Nephron (organoid): ENCODE measurements at regions not wholly inside any gene's neighbourhood (a gene's known extent, or its start where the extent isn't known, plus 50 kb on each side); places are given as distances from the start of the nearest gene placed in this dataset.

Source experiments
- H3K27ac Mint-ChIP-seq, 3 experiments: 2 replicates each; pipeline ENCODE4 v1.8.0; 2020; ENCODE audit warnings: mixed read lengths in 3 of 3, mild to moderate bottlenecking in 2 of 3, moderate library complexity in 1 of 3
- H3K27me3 Mint-ChIP-seq: 2 replicates; pipeline ENCODE4 v1.8.0; 2021; ENCODE audit warnings: low read depth, mild to moderate bottlenecking, moderate library complexity, mixed read lengths
- H3K36me3 Mint-ChIP-seq: 2 replicates; pipeline ENCODE4 v1.8.0; 2020; ENCODE audit warnings: low read depth, mixed read lengths
- H3K4me1 Mint-ChIP-seq: 2 replicates; pipeline ENCODE4 v1.8.0; 2020; ENCODE audit warnings: mixed read lengths
- H3K4me3 Mint-ChIP-seq, 3 experiments: 2 replicates each; pipeline ENCODE4 v1.8.0; 2020; ENCODE audit warnings: mild to moderate bottlenecking in 3 of 3, mixed read lengths in 3 of 3, moderate library complexity in 2 of 3
- H3K9me3 Mint-ChIP-seq: 2 replicates; pipeline ENCODE4 v1.8.0; 2020; ENCODE audit warnings: mixed read lengths
- TF ChIP-seq, protein P1 (sequence below), 3 experiments: fragments of 200-600 bp; sonication (generic); IDR thresholded peaks; one replicate each; pipeline ENCODE4 v1.5.0; 2021; ENCODE audit warnings: antibody characterized with exemption in 3 of 3; ENCODE audit not compliant: unreplicated experiment in 3 of 3

DNA sequence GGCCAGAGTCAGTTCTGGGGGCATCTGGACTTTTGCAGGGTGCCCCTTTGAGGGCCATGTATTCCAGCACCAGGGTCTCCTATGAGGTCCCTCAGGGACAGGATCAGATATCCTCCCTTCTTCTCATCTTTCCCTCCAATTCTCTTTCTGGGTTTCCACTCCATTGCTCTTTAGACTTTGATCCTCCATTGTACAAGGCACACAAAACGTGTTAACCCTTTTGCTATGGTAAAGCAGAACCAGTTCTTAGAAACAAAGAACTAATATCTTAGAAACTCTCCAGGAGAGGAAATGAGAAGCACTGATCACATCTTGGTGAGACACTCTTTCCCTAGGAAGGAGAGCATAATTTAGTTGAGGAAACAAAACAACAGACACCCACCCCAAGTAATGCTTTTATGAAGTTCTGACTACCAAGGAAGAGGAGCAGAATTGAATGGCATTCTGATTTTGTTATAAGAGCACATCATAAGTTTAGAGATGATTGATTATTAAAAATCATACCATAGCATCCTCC, 200.7 kb upstream of the NPY2R start:
- Mint-ChIP-seq H3K27me3 (no peaks in the 10 kb centered on the region), H3K4me1 (peaks cover 9% of the 10 kb centered on the region), H3K27ac (peak overlapping the region in 1 of 3 experiments; percentile 40), H3K36me3 (no peaks in the 10 kb centered on the region), H3K4me3 (no peak overlapping the region), H3K9me3 (no peaks in the 10 kb centered on the region)
- TF ChIP-seq, protein P1, sequence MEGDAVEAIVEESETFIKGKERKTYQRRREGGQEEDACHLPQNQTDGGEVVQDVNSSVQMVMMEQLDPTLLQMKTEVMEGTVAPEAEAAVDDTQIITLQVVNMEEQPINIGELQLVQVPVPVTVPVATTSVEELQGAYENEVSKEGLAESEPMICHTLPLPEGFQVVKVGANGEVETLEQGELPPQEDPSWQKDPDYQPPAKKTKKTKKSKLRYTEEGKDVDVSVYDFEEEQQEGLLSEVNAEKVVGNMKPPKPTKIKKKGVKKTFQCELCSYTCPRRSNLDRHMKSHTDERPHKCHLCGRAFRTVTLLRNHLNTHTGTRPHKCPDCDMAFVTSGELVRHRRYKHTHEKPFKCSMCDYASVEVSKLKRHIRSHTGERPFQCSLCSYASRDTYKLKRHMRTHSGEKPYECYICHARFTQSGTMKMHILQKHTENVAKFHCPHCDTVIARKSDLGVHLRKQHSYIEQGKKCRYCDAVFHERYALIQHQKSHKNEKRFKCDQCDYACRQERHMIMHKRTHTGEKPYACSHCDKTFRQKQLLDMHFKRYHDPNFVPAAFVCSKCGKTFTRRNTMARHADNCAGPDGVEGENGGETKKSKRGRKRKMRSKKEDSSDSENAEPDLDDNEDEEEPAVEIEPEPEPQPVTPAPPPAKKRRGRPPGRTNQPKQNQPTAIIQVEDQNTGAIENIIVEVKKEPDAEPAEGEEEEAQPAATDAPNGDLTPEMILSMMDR (IDR thresholded peaks at IDR 0.05; ENCODE audit: unreplicated experiment in 3 of 3): no peak

DNA sequence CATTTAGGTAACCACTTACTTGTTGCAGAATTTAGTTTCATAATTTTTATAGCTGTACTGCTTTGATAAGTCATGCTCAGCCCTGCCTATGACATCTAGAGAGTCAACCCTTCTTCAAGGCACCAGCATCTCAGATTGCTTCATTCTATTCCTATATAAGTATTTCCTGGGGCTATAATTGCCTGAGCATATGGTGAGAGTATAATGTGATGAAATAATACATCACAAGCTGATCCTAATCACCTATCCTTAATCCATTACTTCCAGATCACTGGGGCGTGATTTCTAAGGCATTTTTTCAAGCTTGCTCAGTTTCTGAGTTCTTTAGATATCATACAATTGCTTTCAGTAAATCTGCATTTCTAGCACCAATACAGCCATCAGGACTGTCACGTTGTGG, 200.0 kb upstream of the NPY2R start:
- TF ChIP-seq, protein P1 (IDR thresholded peaks at IDR 0.05; ENCODE audit: unreplicated experiment in 3 of 3): no peak
- H3K4me3 Mint-ChIP-seq: no peak overlapping the region
- H3K36me3 Mint-ChIP-seq: no peaks in the 10 kb centered on the region
- no peaks in the 10 kb centered on the region for H3K9me3 Mint-ChIP-seq
- H3K4me1 Mint-ChIP-seq: peaks cover 9% of the 10 kb centered on the region
- no peaks in the 10 kb centered on the region for H3K27me3 Mint-ChIP-seq
- H3K27ac Mint-ChIP-seq: no peak overlapping the region

DNA sequence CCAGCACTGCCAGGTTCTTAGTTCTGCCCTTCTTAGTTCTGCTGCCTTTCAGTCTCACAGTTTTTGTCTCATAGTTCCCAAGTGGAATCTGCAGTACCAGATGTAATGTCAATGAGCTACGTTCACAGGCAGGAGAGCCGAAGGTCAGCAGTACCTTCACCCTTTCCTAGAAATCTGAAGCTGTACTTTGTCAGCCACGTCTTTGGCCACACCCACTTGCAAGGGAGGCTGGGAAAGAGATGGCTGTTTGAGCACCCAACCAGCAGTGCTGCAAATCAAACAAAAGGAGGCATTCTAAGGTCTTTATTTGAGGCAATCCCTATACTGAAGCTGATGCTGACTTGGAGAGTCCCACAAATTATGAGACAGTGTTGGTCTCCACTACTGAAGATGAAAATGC, 199.1 kb upstream of the NPY2R start:
- H3K4me3 Mint-ChIP-seq: no peak overlapping the region
- TF ChIP-seq, protein P1 (IDR thresholded peaks at IDR 0.05; ENCODE audit: unreplicated experiment in 3 of 3): no peak
- no peaks in the 10 kb centered on the region for H3K36me3 Mint-ChIP-seq
- H3K27ac Mint-ChIP-seq: no peak overlapping the region
- H3K9me3 Mint-ChIP-seq: no peaks in the 10 kb centered on the region
- H3K27me3 Mint-ChIP-seq: no peaks in the 10 kb centered on the region
- H3K4me1 Mint-ChIP-seq: peaks cover 9% of the 10 kb centered on the region

DNA sequence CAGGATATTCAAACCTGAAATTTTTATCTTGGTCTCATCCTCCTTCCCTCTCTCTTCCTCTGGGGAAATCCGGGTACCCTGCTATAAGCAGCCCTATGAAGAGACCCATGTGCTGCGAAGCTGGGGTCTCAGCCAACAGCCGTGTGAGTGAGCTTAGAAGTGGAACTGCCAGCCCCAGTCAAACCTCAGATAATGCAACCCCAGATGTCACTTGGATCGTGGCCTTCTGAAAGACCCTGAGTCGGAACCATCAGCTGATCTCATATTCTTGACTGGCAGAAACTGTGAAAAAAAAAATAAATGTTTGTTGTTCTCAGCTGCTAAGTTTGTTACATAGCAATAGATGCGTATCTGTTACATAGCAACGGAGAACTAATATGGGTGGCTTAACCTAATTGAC, 198.1 kb upstream of the NPY2R start:
- Mint-ChIP-seq H3K4me1 (peaks cover 8% of the 10 kb centered on the region), H3K27me3 (no peaks in the 10 kb centered on the region), H3K27ac (no peak overlapping the region), H3K9me3 (peaks cover 2% of the 10 kb centered on the region), H3K4me3 (no peak overlapping the region), H3K36me3 (no peaks in the 10 kb centered on the region)
- TF ChIP-seq, protein P1 (IDR thresholded peaks at IDR 0.05; ENCODE audit: unreplicated experiment in 3 of 3): no peak

DNA sequence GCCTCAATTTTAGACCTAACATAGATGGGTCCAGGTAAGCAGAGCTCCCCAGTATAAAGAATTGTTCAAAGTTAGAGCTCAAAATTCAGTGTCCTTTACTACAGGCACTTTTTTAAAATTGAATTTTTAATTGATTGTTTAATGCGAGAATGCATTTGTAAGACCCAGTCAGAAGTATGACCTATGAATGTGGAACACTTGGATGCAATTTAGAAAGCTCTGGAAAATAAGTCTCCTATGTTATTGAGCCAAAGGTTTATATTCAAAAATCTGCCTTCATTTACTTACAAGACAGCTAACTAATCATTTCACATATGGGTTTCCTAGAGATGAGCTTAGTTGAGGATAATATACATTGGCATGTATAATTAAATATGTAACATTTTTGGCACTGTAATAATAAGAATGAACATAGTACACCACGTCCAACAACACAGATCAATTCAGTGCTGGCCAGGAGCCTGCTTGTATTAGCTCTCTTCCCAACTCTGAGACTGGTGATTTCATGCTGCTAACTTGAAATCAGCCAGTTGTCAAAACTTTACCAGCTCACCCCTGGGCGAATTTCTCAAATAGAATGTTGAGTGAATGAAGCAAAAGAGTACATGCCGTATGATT, 197.2 kb upstream of the NPY2R start:
- H3K9me3 Mint-ChIP-seq: peaks cover 2% of the 10 kb centered on the region
- no peak overlapping the region for H3K27ac Mint-ChIP-seq
- TF ChIP-seq, protein P1 (IDR thresholded peaks at IDR 0.05; ENCODE audit: unreplicated experiment in 3 of 3): no peak
- H3K4me3 Mint-ChIP-seq: no peak overlapping the region
- no peaks in the 10 kb centered on the region for H3K36me3 Mint-ChIP-seq
- no peaks in the 10 kb centered on the region for H3K4me1 Mint-ChIP-seq
- H3K27me3 Mint-ChIP-seq: no peaks in the 10 kb centered on the region

DNA sequence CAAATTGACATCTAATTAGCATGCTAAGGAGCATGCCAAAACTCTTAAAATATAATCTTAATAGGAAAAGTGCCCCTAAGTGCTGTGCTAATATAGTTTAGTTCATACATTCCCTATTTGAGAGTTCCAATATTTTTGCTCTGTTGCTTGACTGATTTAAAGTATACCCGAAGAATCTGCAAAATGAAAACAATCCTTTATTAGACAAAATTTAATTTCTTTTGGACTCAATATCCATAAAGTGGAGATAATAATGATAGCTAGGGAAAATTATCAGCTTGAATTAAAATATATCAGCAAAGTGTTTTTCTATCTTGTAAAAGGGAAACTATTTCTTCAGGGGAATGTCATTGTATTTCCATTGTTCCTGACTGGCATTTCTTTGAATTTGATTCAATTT, 196.0 kb upstream of the NPY2R start:
- TF ChIP-seq, protein P1 (IDR thresholded peaks at IDR 0.05; ENCODE audit: unreplicated experiment in 3 of 3): no peak
- H3K27me3 Mint-ChIP-seq: no peaks in the 10 kb centered on the region
- no peak overlapping the region for H3K4me3 Mint-ChIP-seq
- H3K9me3 Mint-ChIP-seq: peaks cover 2% of the 10 kb centered on the region
- H3K4me1 Mint-ChIP-seq: no peaks in the 10 kb centered on the region
- no peak overlapping the region for H3K27ac Mint-ChIP-seq
- no peaks in the 10 kb centered on the region for H3K36me3 Mint-ChIP-seq
